ENCODE measurements at regions not wholly inside any gene's neighbourhood (a gene's known extent, or its start where the extent isn't known, plus 50 kb on each side); places are given as distances from the start of the nearest gene placed in this dataset.
"Not testable (repeated sequence)": the region's sequence is repeated elsewhere in the genome, so short reads cannot be mapped to it uniquely, and the experiment has no call there.

GRCh38 chr3:166274351-166275023 lies 437.3 kb upstream of the BCHE start:
- H3K27ac ChIP-seq = no peak overlapping the region
- no peaks in the 10 kb centered on the region for H3K27me3 ChIP-seq
- DNase-seq (ENCODE audit: low spot score) = no peak
- H3K9me3 ChIP-seq = no peaks in the 10 kb centered on the region
- H3K4me1 ChIP-seq = no peaks in the 10 kb centered on the region
- no peak for TF ChIP-seq CTCF (IDR thresholded peaks at IDR 0.05)
- no peak overlapping the region for H3K4me3 ChIP-seq
- no peaks in the 10 kb centered on the region for H3K36me3 ChIP-seq

GRCh38 chr3:166270429-166270828 lies 433.2 kb upstream of the BCHE start:
- H3K27me3 ChIP-seq = no peaks in the 10 kb centered on the region
- H3K36me3 ChIP-seq = no peaks in the 10 kb centered on the region
- no peaks in the 10 kb centered on the region for H3K9me3 ChIP-seq
- H3K4me3 ChIP-seq = no peak overlapping the region
- no peak for TF ChIP-seq CTCF (IDR thresholded peaks at IDR 0.05)
- DNase-seq (ENCODE audit: low spot score) = no peak
- H3K4me1 ChIP-seq = no peaks in the 10 kb centered on the region
- H3K27ac ChIP-seq = no peak overlapping the region

- DNase-seq (ENCODE audit: low spot score) = no peak
- Histone ChIP-seq H3K4me1 (no peaks in the 10 kb centered on the region), H3K9me3 (no peaks in the 10 kb centered on the region), H3K4me3 (no peak overlapping the region), H3K27ac (no peak overlapping the region), H3K27me3 (no peaks in the 10 kb centered on the region), H3K36me3 (no peaks in the 10 kb centered on the region)
- no peak for TF ChIP-seq CTCF (IDR thresholded peaks at IDR 0.05)
These were observed 427.9 kb upstream of the BCHE start for GRCh38 chr3:166265153-166265552.

- no peak for DNase-seq (ENCODE audit: low spot score)
- H3K4me1 ChIP-seq = no peaks in the 10 kb centered on the region
- no peaks in the 10 kb centered on the region for H3K36me3 ChIP-seq
- no peak overlapping the region for H3K4me3 ChIP-seq
- TF ChIP-seq CTCF (IDR thresholded peaks at IDR 0.05) = no peak
- no peak overlapping the region for H3K27ac ChIP-seq
- no peaks in the 10 kb centered on the region for H3K27me3 ChIP-seq
- no peaks in the 10 kb centered on the region for H3K9me3 ChIP-seq
These were observed 426.2 kb upstream of the BCHE start for GRCh38 chr3:166263460-166263859.

GRCh38 chr3:166258293-166258850 lies 421.1 kb upstream of the BCHE start:
- not testable (repeated sequence) for H3K27ac ChIP-seq; H3K4me3 ChIP-seq; DNase-seq (ENCODE audit: low spot score)

GRCh38 chr3:166257715-166258114 lies 420.5 kb upstream of the BCHE start:
- Histone ChIP-seq H3K9me3 (peaks cover 0 to 7% of the 10 kb centered on the region in 2 donors), H3K36me3 (no peaks in the 10 kb centered on the region), H3K4me3 (no peak overlapping the region), H3K27me3 (no peaks in the 10 kb centered on the region), H3K27ac (no peak overlapping the region), H3K4me1 (no peaks in the 10 kb centered on the region)
- no peak for TF ChIP-seq CTCF (IDR thresholded peaks at IDR 0.05)
- DNase-seq (ENCODE audit: low spot score) = no peak

More at GRCh38 chr3:166258293-166258850, 421.1 kb upstream of the BCHE start:
- not testable (repeated sequence) for H3K36me3 ChIP-seq, H3K4me1 ChIP-seq, H3K9me3 ChIP-seq, H3K27me3 ChIP-seq
